GM18520 (cell line): ENCODE measurements at regions not wholly inside any gene's neighbourhood (a gene's known extent, or its start where the extent isn't known, plus 50 kb on each side); places are given as distances from the start of the nearest gene placed in this dataset.

Experiments used
- ATAC-seq: cut with Tn5 transposase; IDR thresholded peaks from one replicate; pipeline ENCODE4 v1.9.1; 2021; ENCODE audit not compliant: unreplicated experiment

DNA sequence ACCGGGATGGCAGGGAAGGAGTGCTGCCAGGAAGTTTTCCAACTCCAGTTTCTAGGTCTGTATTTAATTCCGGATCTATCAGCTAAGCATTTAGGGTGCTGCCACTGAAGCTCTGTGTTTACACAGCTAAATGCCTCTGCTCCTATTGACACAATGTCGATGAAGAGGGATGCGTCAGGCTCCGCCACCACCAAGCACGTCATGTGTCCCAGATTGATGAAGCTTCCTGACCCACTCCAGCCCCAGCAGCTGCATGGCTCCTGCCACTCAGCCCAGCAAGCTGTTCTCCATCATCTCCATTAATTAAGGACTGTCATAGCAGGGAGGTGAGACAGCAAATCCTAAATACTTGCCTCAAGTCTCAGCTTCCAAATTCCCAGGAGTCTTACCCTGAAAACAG, 435.2 kb upstream of the ZNF507 start:
- ATAC-seq = no peak

DNA sequence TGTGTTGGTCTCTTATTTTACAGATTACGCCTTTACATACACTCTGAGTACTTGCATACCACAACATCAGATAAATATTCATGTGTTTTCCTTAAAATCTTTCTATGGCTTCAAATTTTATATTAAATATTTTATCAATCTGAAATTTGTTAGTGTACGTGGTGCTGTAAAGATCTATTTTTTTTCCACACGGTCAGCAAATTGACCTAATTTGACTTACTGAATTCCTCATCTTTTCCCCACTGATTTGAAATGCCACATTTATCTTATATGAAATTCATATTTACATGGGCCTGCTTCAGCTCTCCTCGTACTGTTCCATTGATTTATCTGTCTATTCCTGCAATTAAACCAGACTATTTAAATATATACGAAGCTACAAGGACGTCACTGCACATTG, 433.8 kb upstream of the ZNF507 start:
- no peak for ATAC-seq

DNA sequence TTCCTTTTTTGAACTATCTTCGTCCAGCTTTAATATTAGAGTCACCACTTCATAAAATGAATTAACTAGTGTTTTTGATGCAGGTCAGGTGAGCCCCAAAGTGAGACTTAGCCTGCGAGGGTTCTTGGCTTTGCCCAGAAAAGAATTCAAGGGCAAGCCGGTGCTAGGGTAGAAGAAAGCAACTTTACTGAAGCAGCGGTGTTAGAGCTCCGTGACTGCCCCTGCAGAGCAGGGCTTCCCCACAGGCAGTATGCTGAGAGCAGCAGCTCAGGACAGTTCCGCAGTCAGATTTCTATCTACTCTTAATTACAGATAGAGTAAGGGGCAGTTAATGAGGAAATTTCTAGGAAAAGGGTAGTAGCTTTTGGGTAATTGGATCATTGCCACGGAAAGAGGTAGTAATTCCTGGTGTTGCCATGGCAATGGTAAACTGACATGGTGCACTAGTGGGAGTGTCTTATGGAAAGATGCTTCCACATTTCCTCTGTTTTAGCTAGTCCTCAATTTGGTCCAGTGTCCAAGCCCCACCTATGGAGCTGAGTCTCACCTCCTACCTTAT, 432.2 kb upstream of the ZNF507 start:
- no peak for ATAC-seq

DNA sequence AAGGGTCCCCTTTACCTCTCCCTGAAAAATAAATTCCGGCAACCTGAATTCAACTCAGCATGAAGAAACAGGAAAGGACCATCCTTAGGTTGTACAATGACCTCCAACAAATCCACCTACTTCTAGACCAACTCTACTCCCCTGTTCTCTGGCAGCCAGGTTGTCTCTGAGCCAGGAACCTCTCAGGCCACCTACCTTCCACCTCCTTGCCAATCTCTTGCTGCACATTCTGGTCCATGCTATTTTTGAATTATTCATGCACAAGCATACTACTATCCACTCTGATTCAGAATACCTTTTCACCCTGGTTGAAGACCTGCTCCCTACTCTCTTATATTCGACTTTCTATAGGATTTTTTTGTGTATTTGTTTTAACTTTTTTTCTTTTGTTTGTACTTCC, 415.0 kb upstream of the ZNF507 start:
- no peak for ATAC-seq

DNA sequence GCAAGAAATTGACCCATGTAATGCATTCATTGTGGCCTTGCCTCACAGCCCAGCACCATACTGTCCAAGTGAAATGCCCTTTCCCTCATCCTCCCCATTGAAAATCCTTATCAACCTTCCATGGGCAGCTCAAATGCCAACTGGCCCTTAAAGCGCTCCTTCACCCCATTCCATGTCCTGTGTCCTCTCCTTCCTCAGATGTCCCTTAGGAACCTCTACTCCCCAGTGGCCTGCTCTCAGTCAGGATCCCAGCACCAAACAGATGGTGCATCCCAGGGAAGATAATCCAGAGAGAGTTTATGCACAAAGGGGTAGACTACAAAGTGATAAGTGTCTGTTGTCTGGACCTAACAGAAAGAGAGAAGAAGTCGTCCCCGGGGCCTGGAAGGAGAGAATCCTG, 407.4 kb upstream of the ZNF507 start:
- no peak for ATAC-seq

DNA sequence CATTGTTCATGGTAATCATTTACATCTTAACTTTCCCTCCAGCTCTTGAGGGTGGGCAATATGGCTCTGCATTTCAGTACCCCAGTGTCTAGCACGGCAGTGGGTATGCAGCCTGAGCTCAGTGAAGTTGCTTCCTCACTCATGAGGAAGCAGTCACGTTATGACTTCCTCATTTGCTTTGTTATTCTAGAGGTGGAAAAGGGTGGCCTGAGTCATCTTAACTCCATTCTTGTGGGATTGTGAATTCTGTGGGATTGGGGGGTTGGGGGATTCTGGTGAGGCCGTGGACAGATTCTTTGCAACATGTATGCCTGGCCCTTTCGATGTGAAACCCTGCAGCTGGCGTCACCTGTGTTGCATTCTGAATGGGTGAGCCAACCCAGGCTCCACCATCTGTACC, 406.7 kb upstream of the ZNF507 start:
- ATAC-seq = no peak

DNA sequence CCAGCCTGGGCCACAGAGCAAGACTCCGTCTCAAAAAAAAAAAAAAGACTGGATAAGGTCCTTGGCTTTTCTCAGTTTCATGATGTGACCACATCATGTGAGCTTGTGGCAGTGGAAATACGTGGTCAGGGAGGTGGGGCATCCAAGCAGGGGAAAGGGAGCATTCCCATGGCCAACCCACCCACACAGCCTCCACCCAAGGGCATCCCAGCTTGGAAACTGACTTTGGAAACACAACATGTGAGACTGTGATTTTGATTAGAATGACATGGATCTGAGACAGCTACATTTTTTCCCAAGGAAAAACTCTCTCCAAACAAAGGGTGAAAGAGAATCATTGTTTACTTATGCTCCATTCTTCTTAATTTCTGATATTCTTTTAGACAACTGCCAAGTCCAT, 405.0 kb upstream of the ZNF507 start:
- no peak for ATAC-seq

DNA sequence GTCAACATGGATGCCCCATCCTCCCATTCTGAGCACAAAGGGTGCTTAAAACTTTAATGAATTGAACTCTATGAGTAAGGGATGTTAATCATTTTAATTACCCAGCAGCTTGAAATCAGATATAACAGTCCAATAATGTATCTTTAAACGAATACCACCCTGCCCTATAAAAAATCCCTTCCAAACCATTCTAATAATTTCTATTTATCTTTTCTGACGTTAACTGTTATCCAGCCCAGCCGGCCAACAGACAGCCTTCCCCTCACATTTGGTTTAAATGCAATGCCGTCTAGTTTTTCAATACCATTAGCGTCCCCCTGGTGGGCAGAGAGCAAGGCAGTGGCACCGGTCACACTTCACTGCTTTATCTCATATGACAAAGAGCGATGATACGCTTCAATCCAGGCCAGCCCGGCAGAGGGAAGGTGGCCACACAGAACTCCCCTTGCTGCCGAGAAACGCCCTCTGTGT, 402.2 kb upstream of the ZNF507 start:
- ATAC-seq = no peak

DNA sequence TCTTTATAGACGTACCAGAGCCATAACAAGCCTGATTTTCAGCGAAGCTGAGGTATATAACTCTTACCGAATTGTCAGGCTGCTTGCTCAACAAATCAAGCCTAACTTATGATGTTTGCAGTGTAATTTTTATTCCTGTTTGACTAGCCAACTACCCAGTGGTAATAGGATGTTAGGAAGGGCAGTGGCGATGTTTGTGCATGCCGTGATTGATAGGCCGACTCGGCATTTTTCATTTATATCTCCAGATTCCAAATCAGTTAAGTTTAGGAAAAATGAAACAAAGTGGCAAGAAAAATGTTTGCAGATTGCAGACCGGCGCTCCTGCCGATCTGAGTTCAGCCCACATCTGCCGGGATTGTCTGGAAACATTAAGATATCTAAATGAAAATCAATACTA, 401.6 kb upstream of the ZNF507 start:
- ATAC-seq = no peak

DNA sequence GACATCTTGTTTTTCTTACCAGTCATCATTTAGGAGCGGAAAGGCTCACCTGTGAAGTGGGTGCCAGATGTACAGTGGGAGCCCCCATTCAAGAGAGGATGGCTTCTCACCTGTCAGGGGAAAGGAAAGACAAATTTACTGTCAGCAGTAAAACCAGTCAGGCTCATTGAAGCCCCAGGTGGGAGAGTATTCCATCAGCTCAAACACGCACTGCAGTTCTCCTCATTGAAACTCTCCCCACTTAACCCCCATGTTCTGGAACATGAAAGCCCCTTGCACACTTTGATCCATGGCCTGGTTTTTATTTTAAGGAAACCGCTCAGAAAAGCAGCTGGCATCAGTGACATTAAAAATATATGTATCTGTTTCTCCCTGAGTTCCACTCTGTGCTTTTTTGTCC, 401.1 kb upstream of the ZNF507 start:
- ATAC-seq = no peak

DNA sequence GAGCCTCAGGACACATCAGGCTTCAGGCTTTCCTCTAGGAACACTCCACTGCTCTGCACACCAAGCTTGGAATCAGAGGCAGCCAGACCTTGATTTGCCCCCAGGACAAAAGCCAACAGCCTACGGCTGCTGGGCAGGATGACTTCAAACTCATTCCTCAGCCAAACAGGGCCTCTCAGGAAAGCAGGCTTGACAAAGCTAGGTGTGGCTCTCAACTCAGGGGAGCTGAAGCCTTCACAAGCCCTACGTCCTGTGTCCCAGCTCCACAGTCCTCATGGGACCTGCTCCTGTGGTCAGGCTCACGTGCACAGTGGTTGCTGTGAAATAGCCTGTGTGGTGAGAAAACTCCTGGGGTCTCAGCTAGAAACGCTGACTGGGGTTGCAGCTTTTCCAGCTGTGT, 398.9 kb upstream of the ZNF507 start:
- ATAC-seq = no peak

DNA sequence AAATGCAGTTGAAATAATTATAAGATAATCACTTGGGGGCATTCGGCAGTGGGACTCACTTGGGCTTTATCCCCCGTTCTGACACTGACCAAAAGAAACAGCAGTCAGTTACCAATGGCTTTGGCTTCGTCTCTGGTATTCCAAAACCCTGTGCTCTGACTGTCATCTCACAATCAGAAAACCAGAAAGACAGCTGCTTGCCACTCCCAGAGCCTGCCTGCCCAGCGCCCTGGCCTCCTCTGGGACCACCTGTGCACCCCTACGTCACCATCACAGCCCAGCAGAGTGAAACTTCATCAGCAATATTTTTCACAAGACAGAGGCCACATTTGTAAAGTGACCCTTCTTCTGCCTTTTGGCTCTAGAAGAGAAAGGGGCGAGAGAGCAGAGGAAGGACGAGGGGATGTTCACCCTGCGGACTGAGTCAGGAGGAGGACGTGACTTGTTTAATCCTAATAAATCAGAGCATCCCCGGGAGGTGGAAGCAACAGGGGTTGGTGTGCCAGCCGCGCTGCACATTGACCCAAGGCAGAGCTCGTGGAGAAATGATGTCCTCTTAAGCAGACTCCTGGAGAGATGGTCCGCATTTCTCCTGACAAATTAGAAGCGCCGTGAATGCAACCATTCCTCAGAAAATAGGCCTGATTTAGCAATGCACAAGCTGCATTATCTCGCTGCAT, 397.8 kb upstream of the ZNF507 start:
- ATAC-seq = no peak

DNA sequence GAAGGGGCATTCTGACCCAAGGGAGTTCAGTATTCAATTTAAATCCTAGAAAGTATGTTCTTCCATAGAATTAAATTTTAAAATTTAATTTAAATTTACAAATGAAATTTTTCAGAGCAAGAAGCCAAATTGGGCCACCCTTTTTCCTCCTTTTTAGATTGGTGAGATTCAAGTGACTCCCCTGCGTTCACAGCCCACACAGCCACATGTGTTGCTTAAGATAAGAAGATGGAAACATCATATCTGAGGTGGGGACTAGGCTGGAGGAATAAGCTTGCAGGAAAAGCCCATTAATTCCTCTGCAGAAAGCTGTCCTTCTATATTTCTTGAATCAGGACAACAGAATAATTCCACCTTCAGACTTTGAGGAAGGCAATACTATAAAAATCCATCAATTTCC, 392.7 kb upstream of the ZNF507 start:
- no peak for ATAC-seq

DNA sequence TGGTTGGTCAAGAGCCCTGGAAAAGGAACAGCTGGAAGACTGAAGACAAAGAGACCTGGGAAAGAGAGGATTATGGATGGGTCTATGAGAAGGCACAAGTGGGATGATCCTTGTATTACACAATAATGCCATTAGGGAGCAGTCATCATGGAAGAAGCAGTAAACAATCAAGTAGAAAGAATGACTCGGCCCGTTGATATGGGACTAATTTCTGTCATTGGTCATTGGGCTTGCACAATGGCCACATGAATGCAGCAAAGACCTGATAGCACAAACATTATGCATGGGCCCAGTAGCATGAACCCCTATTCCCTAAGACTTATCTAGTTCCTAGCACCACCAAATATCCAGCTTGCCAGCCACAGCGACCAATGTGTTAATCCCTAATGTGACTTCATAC, 390.3 kb upstream of the ZNF507 start:
- no peak for ATAC-seq

DNA sequence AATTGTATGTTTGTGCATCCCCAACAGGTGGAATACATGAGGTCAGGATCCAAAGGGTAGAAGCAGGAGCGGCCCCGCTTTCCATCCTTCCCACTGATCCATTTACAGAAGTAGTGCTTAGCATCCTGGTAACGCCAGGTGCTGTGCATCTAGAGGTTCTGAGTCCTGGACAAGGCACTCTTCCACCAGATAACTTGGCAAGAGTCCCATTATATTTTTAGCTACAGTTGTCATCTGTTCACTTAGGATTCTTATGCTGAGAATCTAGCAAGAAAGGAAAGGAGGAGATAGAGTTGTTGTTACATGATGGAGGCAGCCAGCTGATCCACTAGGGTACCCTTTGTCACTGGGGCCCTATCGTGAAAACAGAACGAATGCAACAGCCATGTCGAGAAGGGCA, 389.5 kb upstream of the ZNF507 start:
- ATAC-seq = no peak

DNA sequence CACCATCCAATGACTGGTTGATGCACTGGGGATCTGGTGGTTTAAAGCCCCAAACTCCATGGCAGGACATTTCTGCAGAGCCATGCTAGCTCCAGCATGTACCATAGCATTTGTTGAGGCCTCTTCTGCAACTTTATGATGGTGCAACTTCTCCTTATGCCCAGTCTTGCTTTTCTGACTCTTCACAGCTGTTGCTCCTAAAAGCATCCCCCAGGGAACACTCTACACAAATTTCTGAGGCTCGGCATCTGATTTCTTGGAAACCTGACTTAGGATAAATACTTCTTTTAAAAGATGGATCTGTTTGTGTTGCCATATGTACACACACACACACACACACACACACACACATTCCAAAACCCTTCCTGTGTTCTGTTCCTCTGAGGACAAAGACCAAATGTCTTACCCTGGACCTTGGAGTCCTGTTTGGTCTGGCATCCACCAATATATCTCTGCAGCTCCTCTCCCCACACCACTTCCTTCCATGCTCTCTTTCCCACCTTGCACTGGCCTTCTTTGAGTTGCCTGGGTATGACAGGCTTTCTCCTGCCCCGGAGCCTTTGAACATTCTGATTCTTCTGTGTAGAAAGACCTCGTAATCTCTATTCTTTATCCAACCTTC, 388.5 kb upstream of the ZNF507 start:
- ATAC-seq = no peak

DNA sequence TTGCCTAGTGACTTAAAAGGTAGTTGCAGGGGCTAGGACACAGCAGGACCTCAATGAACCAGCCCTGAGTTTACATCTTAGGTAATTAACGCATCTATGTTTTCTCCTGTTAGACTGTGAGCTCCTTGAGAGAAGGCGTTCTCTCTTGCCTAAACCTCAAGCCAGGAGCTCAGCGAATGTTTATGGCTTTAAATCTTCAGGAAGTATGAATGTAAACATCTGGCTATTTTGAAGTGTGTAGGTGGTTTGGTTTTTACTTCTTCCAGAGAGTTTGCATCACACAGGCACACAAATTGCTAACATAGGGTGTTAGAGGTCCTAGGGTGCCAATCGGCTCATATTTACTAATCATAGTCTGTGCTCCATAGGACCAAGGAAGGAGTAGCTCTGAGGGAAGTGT, 387.7 kb upstream of the ZNF507 start:
- ATAC-seq = no peak

DNA sequence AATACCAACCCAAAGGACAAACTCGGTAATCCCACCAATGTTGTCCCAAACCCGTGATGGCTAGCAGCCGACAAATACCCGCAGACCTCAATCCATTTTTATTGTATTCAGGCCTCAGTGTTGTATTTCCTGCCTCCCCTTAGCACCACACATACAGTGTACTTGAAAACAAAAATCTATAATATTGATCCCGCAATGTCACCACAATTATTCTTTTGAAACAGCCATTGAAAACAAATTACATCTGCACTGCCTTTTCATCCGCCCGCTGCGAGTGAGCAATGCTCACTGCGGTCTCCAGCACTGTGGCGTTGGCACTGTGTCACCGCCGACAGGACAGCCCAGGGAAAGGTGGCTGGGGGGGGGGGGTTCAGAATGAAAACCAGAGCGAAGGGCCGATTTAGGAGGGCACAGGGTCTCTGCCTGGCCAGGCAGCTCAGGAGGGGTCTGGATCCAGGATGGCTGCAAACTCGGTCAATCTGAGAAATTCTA, 385.8 kb upstream of the ZNF507 start:
- ATAC-seq = no peak

DNA sequence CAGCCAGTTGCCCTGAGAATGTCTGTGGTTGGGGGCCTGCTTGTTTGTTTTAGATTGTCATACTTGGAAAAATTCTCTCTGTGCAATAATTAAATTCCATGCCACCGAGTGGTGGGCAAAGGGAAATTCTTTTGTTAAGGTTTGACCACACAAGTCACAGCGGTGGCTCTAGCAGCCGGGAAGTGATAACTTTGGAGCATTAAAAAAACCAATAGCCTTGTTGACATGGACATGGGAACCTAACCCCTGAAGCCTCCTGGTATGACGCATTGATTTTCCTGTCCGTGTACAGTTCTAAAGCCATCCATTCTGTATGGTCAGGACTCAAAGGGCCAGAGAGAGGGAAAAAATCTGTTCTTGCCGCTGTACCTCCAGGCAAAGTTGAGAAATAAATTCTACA, 384.9 kb upstream of the ZNF507 start:
- no peak for ATAC-seq

DNA sequence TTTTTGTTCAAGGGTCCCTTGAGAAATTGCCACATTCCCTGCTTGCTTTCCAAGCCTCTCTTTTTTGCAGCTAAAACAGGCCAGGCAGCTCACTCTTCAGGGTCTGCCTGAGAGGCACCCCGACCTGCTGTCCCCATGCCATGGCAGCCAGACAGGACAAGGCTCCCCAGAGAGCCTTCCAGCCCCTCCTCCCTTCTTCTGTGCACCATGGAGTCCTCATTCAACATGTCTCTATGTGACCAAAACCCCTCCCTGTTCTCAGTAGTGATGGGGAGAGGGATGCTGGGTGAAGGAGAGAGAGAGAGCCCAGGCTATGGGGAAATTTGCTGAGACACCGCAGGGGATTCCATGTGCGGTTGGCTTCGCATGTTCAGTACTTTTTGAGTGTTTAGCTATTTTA, 384.2 kb upstream of the ZNF507 start:
- ATAC-seq = no peak

DNA sequence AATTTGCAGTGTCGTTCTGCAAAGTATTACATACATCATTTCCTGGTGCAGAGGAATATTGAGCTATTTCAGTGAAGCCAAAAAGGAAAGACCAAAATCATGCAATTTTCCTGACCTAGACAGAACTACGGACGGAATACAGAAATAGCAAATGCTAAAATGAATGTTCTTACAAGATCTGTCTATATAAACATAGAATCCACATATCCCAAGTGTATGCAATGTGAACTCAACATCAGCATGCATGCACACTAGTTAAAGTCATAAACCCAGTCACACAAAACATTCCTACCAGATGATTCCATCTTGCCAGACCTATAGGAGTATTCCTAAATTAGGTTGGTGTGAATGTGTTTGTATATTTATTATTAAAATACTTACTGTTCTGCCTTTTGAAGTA, 383.7 kb upstream of the ZNF507 start:
- ATAC-seq = no peak

DNA sequence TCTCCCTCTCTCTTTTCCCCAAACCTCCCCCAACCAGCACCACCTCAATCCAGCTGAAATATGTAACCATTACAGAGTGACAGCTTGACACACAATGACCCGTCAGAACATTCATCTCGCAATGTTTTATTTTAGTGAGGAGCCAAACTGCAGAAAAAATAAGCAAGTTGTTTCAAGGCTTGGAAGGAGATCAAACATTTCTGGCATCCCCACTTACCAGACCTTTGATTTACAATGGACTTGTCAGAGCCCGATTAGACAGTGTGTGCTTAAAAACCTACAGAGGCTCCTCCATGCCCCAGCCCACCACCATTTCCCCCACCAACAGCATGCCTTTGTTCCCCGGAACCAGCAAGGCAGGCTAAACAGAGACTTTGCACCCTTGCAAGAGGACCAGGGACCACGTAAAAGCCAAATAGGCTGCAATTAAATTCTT, 382.8 kb upstream of the ZNF507 start:
- no peak for ATAC-seq

DNA sequence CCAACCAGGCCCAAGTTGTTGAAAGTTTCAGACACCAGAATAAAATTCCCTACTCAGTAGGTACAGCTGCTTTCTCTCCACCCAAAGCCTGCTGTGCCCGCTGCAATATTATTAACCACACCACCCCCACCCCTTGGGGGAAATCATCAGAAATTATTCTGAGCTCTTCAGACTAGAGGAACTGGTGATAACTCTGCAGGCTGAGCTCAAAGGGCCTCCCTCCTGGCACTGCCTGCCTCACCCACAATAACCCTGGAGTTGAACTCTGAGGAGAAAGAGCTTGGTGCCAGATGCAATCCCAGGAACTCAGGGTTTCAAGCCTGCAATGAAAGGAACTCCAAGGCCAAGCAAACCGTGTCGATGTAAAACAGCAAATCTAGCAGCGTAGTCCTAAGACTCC, 381.7 kb upstream of the ZNF507 start:
- no peak for ATAC-seq
